Nephron progenitor cell (in vitro differentiated cells): ENCODE measurements at regions not wholly inside any gene's neighbourhood (a gene's known extent, or its start where the extent isn't known, plus 50 kb on each side); places are given as distances from the start of the nearest gene placed in this dataset.

Experiments
- DNase-seq: peaks from one replicate; pipeline ENCODE4 v3.0.0; 2021
- H3K27ac Mint-ChIP-seq: 2 replicates; pipeline ENCODE4 v1.8.0; 2021; ENCODE audit warnings: mild to moderate bottlenecking, moderate library complexity, mixed read lengths
- H3K27me3 Mint-ChIP-seq: 2 replicates; pipeline ENCODE4 v1.8.0; 2021; ENCODE audit warnings: mild to moderate bottlenecking, low read depth, mixed read lengths; ENCODE audit not compliant: poor library complexity
- H3K36me3 Mint-ChIP-seq: 2 replicates; pipeline ENCODE4 v1.8.0; 2021; ENCODE audit warnings: low read depth, mixed read lengths
- H3K4me1 Mint-ChIP-seq: 2 replicates; pipeline ENCODE4 v1.8.0; 2021; ENCODE audit warnings: mixed read lengths
- H3K4me3 Mint-ChIP-seq: 2 replicates; pipeline ENCODE4 v1.8.0; 2021; ENCODE audit warnings: mild to moderate bottlenecking, moderate library complexity, mixed read lengths
- H3K9me3 Mint-ChIP-seq: 2 replicates; pipeline ENCODE4 v1.8.0; 2021; ENCODE audit warnings: mild to moderate bottlenecking, moderate library complexity, mixed read lengths
- TF ChIP-seq, protein P1 (sequence below): fragments of 200-600 bp; sonication (generic); IDR thresholded peaks from 2 replicates; pipeline ENCODE4 v1.5.0; 2021; ENCODE audit warnings: antibody characterized with exemption

GRCh38 chr18:75346671-75347070 is 80.8 kb downstream of the SMIM21 start:
- Mint-ChIP-seq H3K9me3 (peaks cover 18% of the 10 kb centered on the region), H3K4me3 (no peak overlapping the region), H3K4me1 (peaks cover 77% of the 10 kb centered on the region)

GRCh38 chr18:75344615-75345014 is 82.9 kb downstream of the SMIM21 start:
- Mint-ChIP-seq H3K27me3 (no peaks in the 10 kb centered on the region), H3K9me3 (no peaks in the 10 kb centered on the region), H3K36me3 (no peaks in the 10 kb centered on the region), H3K27ac (peak overlapping the region; percentile 50), H3K4me1 (peaks cover 77% of the 10 kb centered on the region), H3K4me3 (no peak overlapping the region)
- TF ChIP-seq, protein P1, sequence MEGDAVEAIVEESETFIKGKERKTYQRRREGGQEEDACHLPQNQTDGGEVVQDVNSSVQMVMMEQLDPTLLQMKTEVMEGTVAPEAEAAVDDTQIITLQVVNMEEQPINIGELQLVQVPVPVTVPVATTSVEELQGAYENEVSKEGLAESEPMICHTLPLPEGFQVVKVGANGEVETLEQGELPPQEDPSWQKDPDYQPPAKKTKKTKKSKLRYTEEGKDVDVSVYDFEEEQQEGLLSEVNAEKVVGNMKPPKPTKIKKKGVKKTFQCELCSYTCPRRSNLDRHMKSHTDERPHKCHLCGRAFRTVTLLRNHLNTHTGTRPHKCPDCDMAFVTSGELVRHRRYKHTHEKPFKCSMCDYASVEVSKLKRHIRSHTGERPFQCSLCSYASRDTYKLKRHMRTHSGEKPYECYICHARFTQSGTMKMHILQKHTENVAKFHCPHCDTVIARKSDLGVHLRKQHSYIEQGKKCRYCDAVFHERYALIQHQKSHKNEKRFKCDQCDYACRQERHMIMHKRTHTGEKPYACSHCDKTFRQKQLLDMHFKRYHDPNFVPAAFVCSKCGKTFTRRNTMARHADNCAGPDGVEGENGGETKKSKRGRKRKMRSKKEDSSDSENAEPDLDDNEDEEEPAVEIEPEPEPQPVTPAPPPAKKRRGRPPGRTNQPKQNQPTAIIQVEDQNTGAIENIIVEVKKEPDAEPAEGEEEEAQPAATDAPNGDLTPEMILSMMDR = no peak
- no peak for DNase-seq

More at GRCh38 chr18:75346671-75347070, 80.8 kb downstream of the SMIM21 start:
- H3K36me3 Mint-ChIP-seq = peaks cover 3% of the 10 kb centered on the region
- DNase-seq = no peak
- no peak overlapping the region for H3K27ac Mint-ChIP-seq
- TF ChIP-seq, protein P1 = no peak
- peaks cover 6% of the 10 kb centered on the region for H3K27me3 Mint-ChIP-seq

GRCh38 chr18:75344161-75344560 is 83.3 kb downstream of the SMIM21 start:
- no peak overlapping the region for H3K27ac Mint-ChIP-seq
- DNase-seq = no peak
- no peaks in the 10 kb centered on the region for H3K27me3 Mint-ChIP-seq
- H3K9me3 Mint-ChIP-seq = no peaks in the 10 kb centered on the region
- H3K4me3 Mint-ChIP-seq = no peak overlapping the region
- no peaks in the 10 kb centered on the region for H3K36me3 Mint-ChIP-seq
- peaks cover 80% of the 10 kb centered on the region for H3K4me1 Mint-ChIP-seq
- TF ChIP-seq, protein P1 = no peak

DNA sequence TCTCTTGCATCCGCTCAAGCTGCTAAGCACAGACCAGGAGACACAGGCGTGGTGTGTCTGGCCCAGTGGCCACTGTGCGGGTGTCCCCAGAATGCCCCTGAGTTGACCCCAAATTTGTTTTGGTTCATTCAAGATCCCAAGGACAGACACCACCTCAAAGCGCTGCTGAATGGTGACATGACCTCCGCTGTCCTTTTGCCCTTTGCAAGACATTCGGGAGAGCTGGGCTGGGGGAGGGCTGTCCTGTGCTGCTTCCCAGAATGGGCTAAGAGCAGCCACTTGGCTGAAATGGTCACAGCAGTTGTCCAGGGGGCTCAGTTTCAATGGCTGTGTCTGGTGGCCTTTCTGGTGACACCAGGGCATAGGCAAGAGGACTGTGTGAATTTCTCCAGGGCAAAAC is 84.1 kb downstream of the SMIM21 start:
- TF ChIP-seq, protein P1 = no peak
- no peak overlapping the region for H3K4me3 Mint-ChIP-seq
- H3K27me3 Mint-ChIP-seq = no peaks in the 10 kb centered on the region
- no peaks in the 10 kb centered on the region for H3K9me3 Mint-ChIP-seq
- H3K27ac Mint-ChIP-seq = peak overlapping the region; percentile 48
- no peaks in the 10 kb centered on the region for H3K36me3 Mint-ChIP-seq
- peak; percentile 53 for DNase-seq
- H3K4me1 Mint-ChIP-seq = peaks cover 87% of the 10 kb centered on the region

GRCh38 chr18:75341897-75342296 is 85.6 kb downstream of the SMIM21 start:
- no peak for DNase-seq
- Mint-ChIP-seq H3K9me3 (no peaks in the 10 kb centered on the region), H3K4me3 (no peak overlapping the region), H3K27me3 (peaks cover 4% of the 10 kb centered on the region), H3K27ac (no peak overlapping the region), H3K4me1 (peaks cover 97% of the 10 kb centered on the region), H3K36me3 (no peaks in the 10 kb centered on the region)
- TF ChIP-seq, protein P1 = no peak

DNA sequence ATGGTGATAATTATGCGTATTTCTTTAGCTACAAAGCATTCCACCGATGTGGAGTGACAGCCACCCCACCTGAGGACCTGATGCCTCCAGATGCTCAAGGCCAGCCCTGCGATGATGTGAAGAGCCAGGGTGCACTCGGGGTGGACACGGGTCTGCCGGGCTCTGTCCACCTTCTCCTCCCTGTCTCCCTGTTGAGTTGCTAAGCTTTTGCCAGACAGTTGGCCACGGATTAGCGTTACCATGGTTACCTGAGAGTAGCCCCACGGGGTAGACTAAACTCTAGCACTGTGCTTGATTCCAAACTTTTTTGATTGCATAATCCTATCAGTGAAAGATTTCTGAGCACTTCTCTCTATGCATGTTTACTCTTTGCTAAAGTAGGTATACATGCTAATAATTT is 86.2 kb downstream of the SMIM21 start:
- no peak overlapping the region for H3K27ac Mint-ChIP-seq
- TF ChIP-seq, protein P1 = no peak
- peaks cover 96% of the 10 kb centered on the region for H3K4me1 Mint-ChIP-seq
- H3K4me3 Mint-ChIP-seq = no peak overlapping the region
- peaks cover 4% of the 10 kb centered on the region for H3K27me3 Mint-ChIP-seq
- H3K36me3 Mint-ChIP-seq = no peaks in the 10 kb centered on the region
- peak; percentile 30 for DNase-seq
- no peaks in the 10 kb centered on the region for H3K9me3 Mint-ChIP-seq
